Hepatocyte (in vitro differentiated cells): ENCODE measurements at regions not wholly inside any gene's neighbourhood (a gene's known extent, or its start where the extent isn't known, plus 50 kb on each side); places are given as distances from the start of the nearest gene placed in this dataset.

Experiments
- DNase-seq: peaks from one replicate; pipeline ENCODE4 v3.0.0-alpha.2; 2016; ENCODE audit warnings: low spot score
- H2AFZ ChIP-seq: fragments of 200-600 bp; sonication (generic); 2 replicates; pipeline ENCODE4 v1.6.0; 2016; ENCODE audit warnings: antibody characterized with exemption, mild to moderate bottlenecking
- H3K27ac ChIP-seq: fragments of 200-600 bp; sonication (generic); 2 replicates; pipeline ENCODE4 v1.5.1; 2016; ENCODE audit warnings: mild to moderate bottlenecking
- H3K27me3 ChIP-seq: fragments of 200-600 bp; sonication (generic); 2 replicates; pipeline ENCODE4 v1.6.1; 2016
- H3K36me3 ChIP-seq: fragments of 200-600 bp; sonication (generic); replicated peaks from 2 replicates; pipeline ENCODE4 v1.5.1; 2016; ENCODE audit warnings: low read depth; ENCODE audit not compliant: insufficient read depth
- H3K4me1 ChIP-seq: fragments of 200-600 bp; sonication (generic); 2 replicates; pipeline ENCODE4 v1.5.1; 2016; ENCODE audit warnings: mild to moderate bottlenecking, moderate library complexity; ENCODE audit not compliant: insufficient read depth
- H3K4me2 ChIP-seq: fragments of 200-600 bp; sonication (generic); 2 replicates; pipeline ENCODE4 v1.6.0; 2016
- H3K4me3 ChIP-seq: fragments of 200-600 bp; sonication (generic); 2 replicates; pipeline ENCODE4 v1.5.1; 2016; ENCODE audit warnings: mild to moderate bottlenecking
- H3K79me2 ChIP-seq: fragments of 200-600 bp; sonication (generic); 2 replicates; pipeline ENCODE4 v1.6.0; 2017; ENCODE audit warnings: mild to moderate bottlenecking
- H3K9me2 ChIP-seq: fragments of 200-600 bp; sonication (generic); replicated peaks from 2 replicates; pipeline ENCODE4 v1.6.0; 2017; ENCODE audit warnings: mild to moderate bottlenecking; ENCODE audit not compliant: insufficient read depth
- H3K9me3 ChIP-seq: fragments of 200-600 bp; sonication (generic); 2 replicates; pipeline ENCODE4 v1.5.1; 2016; ENCODE audit warnings: low read depth, mild to moderate bottlenecking
- H4K20me1 ChIP-seq: fragments of 200-600 bp; sonication (generic); 2 replicates; pipeline ENCODE4 v1.6.0; 2016; ENCODE audit warnings: mild to moderate bottlenecking; ENCODE audit not compliant: insufficient read depth, poor library complexity, severe bottlenecking
- EZH2 ChIP-seq: fragments of 200-600 bp; sonication (generic); IDR thresholded peaks from 2 replicates; pipeline ENCODE4 v1.6.1; 2016; ENCODE audit warnings: antibody characterized with exemption, mild to moderate bottlenecking, borderline replicate concordance
- EZH2phosphoT487 ChIP-seq: fragments of 200-600 bp; sonication (generic); IDR thresholded peaks from one replicate; pipeline ENCODE4 v1.6.1; 2018; ENCODE audit warnings: antibody characterized with exemption, mild to moderate bottlenecking, low read depth, moderate library complexity; ENCODE audit not compliant: unreplicated experiment, severe bottlenecking
- WGBS: methylation state at CpG from one replicate; pipeline ENCODE4 v1.1.6; 2016; ENCODE audit warnings: low lambda C conversion rate; ENCODE audit errors: missing lambda C conversion rate; 5-methylcytosine and 5-hydroxymethylcytosine counted together
- TF ChIP-seq, protein P1 (sequence below): fragments of 200-600 bp; sonication (generic); IDR thresholded peaks from 2 replicates; pipeline ENCODE4 v1.5.1; 2016; ENCODE audit warnings: antibody characterized with exemption, mild to moderate bottlenecking; ENCODE audit not compliant: poor library complexity

DNA sequence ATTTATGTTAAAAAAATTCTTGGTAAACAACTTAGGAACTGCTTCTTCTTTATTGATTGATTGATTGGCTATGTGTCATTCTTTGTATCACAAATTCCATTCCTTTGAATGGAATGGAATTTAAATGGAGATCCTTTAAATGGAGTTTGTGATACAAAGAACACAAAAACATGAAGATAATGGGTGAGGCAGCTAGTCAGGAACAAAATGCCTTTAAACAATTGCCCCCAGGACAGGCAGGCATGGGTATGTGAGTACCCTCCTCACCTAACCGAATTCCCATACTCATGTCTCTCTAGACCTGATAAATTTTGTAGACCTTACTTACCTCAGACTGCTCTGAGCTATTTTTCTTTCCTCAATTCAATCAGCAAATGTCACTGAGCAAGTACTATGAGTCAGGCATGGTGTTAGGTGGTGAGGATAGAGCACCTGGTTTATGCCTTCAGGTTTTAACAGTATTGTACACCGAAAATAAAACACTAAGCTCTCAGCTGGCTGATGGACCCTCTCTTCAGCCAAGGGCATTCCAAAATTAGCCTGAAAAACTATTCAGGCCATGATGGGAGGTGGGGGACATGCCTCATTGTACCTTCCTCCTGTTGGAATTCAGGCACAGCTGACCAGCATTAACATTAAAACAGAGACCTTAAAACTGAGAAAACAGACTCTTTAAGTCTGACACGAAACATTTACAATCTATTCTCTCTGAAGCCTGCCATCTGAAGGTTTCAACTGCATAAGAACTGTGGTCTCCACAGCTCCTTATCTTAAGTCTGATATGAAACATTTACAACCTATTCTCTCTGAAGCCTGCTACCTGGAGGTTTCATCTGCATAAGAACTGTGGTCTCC lies 58.9 kb downstream of the OLFML3 start:
- Histone ChIP-seq H3K27me3 (no peaks in the 10 kb centered on the region), H3K9me2 (no peaks in the 10 kb centered on the region), H3K4me2 (no peak overlapping the region), H3K36me3 (no peaks in the 10 kb centered on the region), H2AFZ (no peak overlapping the region), H4K20me1 (no peaks in the 10 kb centered on the region), H3K79me2 (no peaks in the 10 kb centered on the region), H3K9me3 (no peaks in the 10 kb centered on the region), H3K4me3 (no peak overlapping the region), H3K4me1 (peaks cover 18% of the 10 kb centered on the region), H3K27ac (peak overlapping the region; percentile 86)
- WGBS, result 31% methylated on average over 3 of the region's 3 CpGs
- no peak for DNase-seq
- TF ChIP-seq, protein P1, sequence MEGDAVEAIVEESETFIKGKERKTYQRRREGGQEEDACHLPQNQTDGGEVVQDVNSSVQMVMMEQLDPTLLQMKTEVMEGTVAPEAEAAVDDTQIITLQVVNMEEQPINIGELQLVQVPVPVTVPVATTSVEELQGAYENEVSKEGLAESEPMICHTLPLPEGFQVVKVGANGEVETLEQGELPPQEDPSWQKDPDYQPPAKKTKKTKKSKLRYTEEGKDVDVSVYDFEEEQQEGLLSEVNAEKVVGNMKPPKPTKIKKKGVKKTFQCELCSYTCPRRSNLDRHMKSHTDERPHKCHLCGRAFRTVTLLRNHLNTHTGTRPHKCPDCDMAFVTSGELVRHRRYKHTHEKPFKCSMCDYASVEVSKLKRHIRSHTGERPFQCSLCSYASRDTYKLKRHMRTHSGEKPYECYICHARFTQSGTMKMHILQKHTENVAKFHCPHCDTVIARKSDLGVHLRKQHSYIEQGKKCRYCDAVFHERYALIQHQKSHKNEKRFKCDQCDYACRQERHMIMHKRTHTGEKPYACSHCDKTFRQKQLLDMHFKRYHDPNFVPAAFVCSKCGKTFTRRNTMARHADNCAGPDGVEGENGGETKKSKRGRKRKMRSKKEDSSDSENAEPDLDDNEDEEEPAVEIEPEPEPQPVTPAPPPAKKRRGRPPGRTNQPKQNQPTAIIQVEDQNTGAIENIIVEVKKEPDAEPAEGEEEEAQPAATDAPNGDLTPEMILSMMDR, result no peak
- TF ChIP-seq EZH2 (no peak), EZH2phosphoT487 (no peak)
